ENCODE measurements at regions not wholly inside any gene's neighbourhood (a gene's known extent, or its start where the extent isn't known, plus 50 kb on each side); places are given as distances from the start of the nearest gene placed in this dataset.

GRCh38 chr3:164687902-164688301 is 390.4 kb downstream of the SI start:
- TF ChIP-seq EGR1 (IDR thresholded peaks at IDR 0.05) (no peak), REST (IDR thresholded peaks at IDR 0.05; ENCODE audit: low read depth) (no peak), RAD21 (IDR thresholded peaks at IDR 0.05; ENCODE audit: low read depth) (no peak), MAX (IDR thresholded peaks at IDR 0.05) (no peak), TAF1 (IDR thresholded peaks at IDR 0.05; ENCODE audit: low read depth) (no peak), CREB1 (IDR thresholded peaks at IDR 0.05; ENCODE audit: low read depth) (no peak), FOXM1 (IDR thresholded peaks at IDR 0.05; ENCODE audit: borderline replicate concordance, low read depth) (no peak), CEBPB (IDR thresholded peaks at IDR 0.05) (no peak)
